ENCODE measurements at regions not wholly inside any gene's neighbourhood (a gene's known extent, or its start where the extent isn't known, plus 50 kb on each side); places are given as distances from the start of the nearest gene placed in this dataset.

- no peak for TF ChIP-seq EZH2phosphoT487 (conservative IDR thresholded peaks at IDR 0.05; ENCODE audit: low read length)
- no peak for TF ChIP-seq CTCF (IDR thresholded peaks at IDR 0.05; ENCODE audit: insufficient read depth, low read length, poor library complexity, severe bottlenecking)
These were observed 76.7 kb upstream of the LAMA2 start for GRCh38 chr6:128806261-128806660.
